Neural cell (in vitro differentiated cells): ENCODE measurements at regions not wholly inside any gene's neighbourhood (a gene's known extent, or its start where the extent isn't known, plus 50 kb on each side); places are given as distances from the start of the nearest gene placed in this dataset.

Source experiments
- H2AFZ ChIP-seq: fragments of 200-600, 300-800 bp; sonication (generic), shearing (Covaris generic); 2 replicates; pipeline ENCODE4 v1.6.0; 2014; ENCODE audit warnings: low read depth, mild to moderate bottlenecking, antibody characterized with exemption, low read length, moderate library complexity
- H3F3A ChIP-seq: fragments of 200-600 bp; shearing (Covaris generic); 2 replicates; pipeline ENCODE4 v1.6.1; 2016; ENCODE audit warnings: mild to moderate bottlenecking, moderate library complexity, mixed read lengths, antibody characterized with exemption, low read length; ENCODE audit not compliant: insufficient read depth, poor library complexity, severe bottlenecking
- H3K27ac ChIP-seq: fragments of 200-600, 300-800 bp; sonication (generic), shearing (Covaris generic); 2 replicates; pipeline ENCODE4 v1.5.1; 2014; ENCODE audit warnings: mild to moderate bottlenecking, low read length, moderate library complexity
- H3K27me3 ChIP-seq: fragments of 300-800, 200-600 bp; sonication (generic), shearing (Covaris generic); 2 replicates; pipeline ENCODE4 v1.6.0; 2014; ENCODE audit warnings: mild to moderate bottlenecking, low read depth, low read length, moderate library complexity; ENCODE audit not compliant: insufficient read depth
- H3K36me3 ChIP-seq: fragments of 300-800, 200-600 bp; sonication (generic), shearing (Covaris generic); 2 replicates; pipeline ENCODE4 v1.5.1; 2014; ENCODE audit warnings: mild to moderate bottlenecking, antibody characterized with exemption, low read length, moderate library complexity; ENCODE audit not compliant: insufficient read depth
- H3K4me2 ChIP-seq: fragments of 300-800, 200-600 bp; sonication (generic), shearing (Covaris generic); 2 replicates; pipeline ENCODE4 v1.6.0; 2014; ENCODE audit warnings: mild to moderate bottlenecking, low read length
- H3K4me3 ChIP-seq: fragments of 300-800, 200-600 bp; sonication (generic), shearing (Covaris generic); 2 replicates; pipeline ENCODE4 v1.5.1; 2014; ENCODE audit warnings: mild to moderate bottlenecking, low read length, moderate library complexity
- H3K79me2 ChIP-seq: fragments of 200-600 bp; shearing (Covaris generic); replicated peaks from 2 replicates; pipeline ENCODE4 v1.6.0; 2014; ENCODE audit warnings: mild to moderate bottlenecking, low read length, moderate library complexity; ENCODE audit not compliant: insufficient read depth
- H3K9ac ChIP-seq: fragments of 300-800, 200-600 bp; sonication (generic), shearing (Covaris generic); 2 replicates; pipeline ENCODE4 v1.6.1; 2016; ENCODE audit warnings: mild to moderate bottlenecking, low read length, mixed read lengths
- H3K9me2 ChIP-seq: fragments of 200-600 bp; shearing (Covaris generic); 2 replicates; pipeline ENCODE4 v1.6.1; 2016; ENCODE audit warnings: mild to moderate bottlenecking, low read length, mixed read lengths; ENCODE audit not compliant: insufficient read depth
- H3K9me3 ChIP-seq: fragments of 200-600, 300-800 bp; sonication (generic), shearing (Covaris generic); 2 replicates; pipeline ENCODE4 v1.6.1; 2016; ENCODE audit warnings: mild to moderate bottlenecking, mixed run types, low read length, moderate library complexity, mixed read lengths
- H4K20me1 ChIP-seq: fragments of 200-600 bp; shearing (Covaris generic); 2 replicates; pipeline ENCODE4 v1.6.1; 2016; ENCODE audit warnings: mild to moderate bottlenecking, mixed run types; ENCODE audit not compliant: insufficient read depth
- CTCF ChIP-seq: fragments of 450-650 bp; IDR thresholded peaks from 2 replicates; pipeline ENCODE4 v1.5.1; 2014; ENCODE audit warnings: antibody characterized with exemption, mild to moderate bottlenecking, moderate library complexity; ENCODE audit not compliant: poor library complexity, severe bottlenecking
- EP300 ChIP-seq: fragments of 450-650 bp; conservative IDR thresholded peaks from 2 replicates; pipeline ENCODE4 v1.6.1; 2014; ENCODE audit warnings: antibody characterized with exemption, mild to moderate bottlenecking, moderate library complexity; ENCODE audit not compliant: poor library complexity, severe bottlenecking
- EZH2 ChIP-seq: fragments of 200-600, 300-800 bp; shearing (Covaris generic), sonication (generic); IDR thresholded peaks from 2 replicates; pipeline ENCODE4 v1.6.1; 2014; ENCODE audit warnings: antibody characterized with exemption, low read length, borderline replicate concordance, mild to moderate bottlenecking; ENCODE audit not compliant: insufficient read depth, poor library complexity, severe bottlenecking
- MXI1 ChIP-seq: fragments of 450-650 bp; conservative IDR thresholded peaks from 2 replicates; pipeline ENCODE4 v1.6.1; 2014; ENCODE audit warnings: antibody characterized with exemption, mild to moderate bottlenecking; ENCODE audit not compliant: poor library complexity, severe bottlenecking
- POLR2AphosphoS5 ChIP-seq: IDR thresholded peaks from 2 replicates; pipeline ENCODE4 v1.6.1; 2012
- RAD21 ChIP-seq: fragments of 450-650 bp; conservative IDR thresholded peaks from 2 replicates; pipeline ENCODE4 v1.6.1; 2014; ENCODE audit warnings: antibody characterized with exemption, mild to moderate bottlenecking, moderate library complexity
- REST ChIP-seq: IDR thresholded peaks from 2 replicates; pipeline ENCODE4 v1.6.1; 2012; ENCODE audit warnings: borderline replicate concordance
- SMC3 ChIP-seq: fragments of 450-650 bp; conservative IDR thresholded peaks from 2 replicates; pipeline ENCODE4 v1.6.1; 2014; ENCODE audit warnings: antibody characterized with exemption, mild to moderate bottlenecking, moderate library complexity; ENCODE audit not compliant: poor library complexity
- TAF1 ChIP-seq: IDR thresholded peaks from 2 replicates; pipeline ENCODE4 v1.6.1; 2012; ENCODE audit warnings: low read depth

DNA sequence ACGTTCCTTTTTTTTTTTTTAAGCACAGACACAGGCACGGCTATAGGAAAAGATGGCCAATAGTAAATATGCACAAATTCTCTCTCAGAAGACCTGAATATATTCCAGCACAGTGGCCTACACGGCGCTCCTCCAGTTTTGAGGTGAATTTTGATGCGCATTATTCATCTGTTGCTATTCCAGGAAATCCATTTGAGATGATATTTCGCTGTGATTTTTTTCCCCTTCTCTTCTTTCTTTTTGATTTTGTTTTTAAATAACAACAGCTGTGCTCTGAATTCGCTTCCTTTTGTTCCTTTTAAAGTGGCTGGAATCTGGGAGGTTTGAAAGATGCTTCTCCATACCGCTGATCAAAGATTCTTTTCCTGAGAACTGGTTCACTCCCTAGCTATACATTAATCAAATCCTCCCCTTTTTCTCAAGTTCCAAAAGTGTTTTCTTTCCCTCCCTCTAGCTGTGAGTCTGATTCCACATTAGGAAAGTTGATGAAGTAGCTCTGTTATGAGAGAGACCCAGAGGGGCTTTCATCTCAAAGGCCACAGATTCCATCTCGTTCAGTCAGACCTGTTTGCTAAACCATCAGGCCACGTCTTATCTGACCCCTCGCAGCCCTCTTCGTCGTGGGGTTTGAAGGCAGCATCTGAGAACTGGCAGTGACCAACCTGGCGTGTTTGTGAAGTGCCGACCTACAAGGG, 602.7 kb upstream of the NRP1 start:
- H4K20me1 ChIP-seq = no peaks in the 10 kb centered on the region
- TF ChIP-seq EP300 (no peak), TAF1 (no peak), REST (no peak), SMC3 (no peak), MXI1 (no peak), CTCF (no peak), POLR2AphosphoS5 (no peak), RAD21 (no peak), EZH2 (no peak)
- no peaks in the 10 kb centered on the region for H3K27me3 ChIP-seq
- no peaks in the 10 kb centered on the region for H3K9me2 ChIP-seq
- no peak overlapping the region for H2AFZ ChIP-seq
- H3K79me2 ChIP-seq = no peaks in the 10 kb centered on the region
- no peaks in the 10 kb centered on the region for H3K36me3 ChIP-seq
- H3K9ac ChIP-seq = no peak overlapping the region
- H3K4me2 ChIP-seq = no peak overlapping the region
- no peak overlapping the region for H3K4me3 ChIP-seq
- no peaks in the 10 kb centered on the region for H3F3A ChIP-seq
- H3K9me3 ChIP-seq = no peaks in the 10 kb centered on the region
- H3K27ac ChIP-seq = no peak overlapping the region

DNA sequence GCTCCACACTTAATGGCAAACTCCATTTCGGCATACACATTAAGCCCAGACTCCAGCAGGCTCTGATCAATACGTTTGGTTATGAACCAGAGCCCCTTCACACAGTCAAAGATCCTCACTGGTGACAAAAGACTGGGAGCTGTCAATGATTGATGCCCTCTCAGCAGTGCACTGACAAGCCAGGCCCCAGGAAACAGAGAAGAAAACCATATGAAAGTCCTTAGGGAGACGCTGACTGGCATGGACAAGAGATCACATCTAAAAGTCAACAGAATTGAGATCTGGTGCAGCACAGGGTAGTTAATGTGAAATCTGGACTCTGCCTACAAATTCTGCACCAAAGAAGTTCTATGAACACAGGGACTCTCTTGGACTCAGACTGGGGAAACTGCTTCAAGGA, 600.9 kb upstream of the NRP1 start:
- TF ChIP-seq EZH2 (no peak), CTCF (no peak), SMC3 (no peak), REST (no peak), MXI1 (no peak), RAD21 (no peak), EP300 (no peak), POLR2AphosphoS5 (no peak), TAF1 (no peak)
- Histone ChIP-seq H3K9me2 (no peaks in the 10 kb centered on the region), H2AFZ (no peak overlapping the region), H3K27ac (no peak overlapping the region), H3K9me3 (no peaks in the 10 kb centered on the region), H3F3A (no peaks in the 10 kb centered on the region), H4K20me1 (no peaks in the 10 kb centered on the region), H3K36me3 (no peaks in the 10 kb centered on the region), H3K4me2 (no peak overlapping the region), H3K9ac (no peak overlapping the region), H3K79me2 (no peaks in the 10 kb centered on the region), H3K27me3 (no peaks in the 10 kb centered on the region), H3K4me3 (no peak overlapping the region)
